ENCODE measurements at regions not wholly inside any gene's neighbourhood (a gene's known extent, or its start where the extent isn't known, plus 50 kb on each side); places are given as distances from the start of the nearest gene placed in this dataset.
A peak's percentile ranks its signal among the peaks of the same experiment; 100 is the strongest.
"Not testable (repeated sequence)": the region's sequence is repeated elsewhere in the genome, so short reads cannot be mapped to it uniquely, and the experiment has no call there.

DNA sequence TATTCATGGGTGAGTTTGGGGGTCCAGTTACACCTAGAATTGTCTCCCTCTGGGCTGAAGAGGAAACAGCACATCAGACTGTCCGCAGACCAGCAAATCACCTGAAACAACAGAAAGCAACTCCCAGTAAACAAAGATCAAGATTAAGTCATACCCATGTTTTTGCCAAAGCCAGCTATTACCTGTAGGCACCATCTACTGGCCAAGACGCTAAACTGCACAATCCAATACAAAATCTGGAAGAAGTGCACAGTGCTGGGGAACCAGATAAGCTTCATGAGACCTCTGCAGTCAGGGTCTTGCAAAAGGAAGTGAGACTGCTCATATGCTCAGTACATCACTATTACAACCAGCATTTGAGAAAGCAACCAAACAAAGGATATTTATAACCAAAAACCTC lies 157.5 kb upstream of the ITM2A start:
- in situ Hi-C loops (cut with HindIII; ENCODE audit: low pct_unique_long_range_greater_than_20kb, low sequenced_read_pairs): no loop called here
- peak; percentile 4 for DNase-seq (ENCODE audit: low read depth)

DNA sequence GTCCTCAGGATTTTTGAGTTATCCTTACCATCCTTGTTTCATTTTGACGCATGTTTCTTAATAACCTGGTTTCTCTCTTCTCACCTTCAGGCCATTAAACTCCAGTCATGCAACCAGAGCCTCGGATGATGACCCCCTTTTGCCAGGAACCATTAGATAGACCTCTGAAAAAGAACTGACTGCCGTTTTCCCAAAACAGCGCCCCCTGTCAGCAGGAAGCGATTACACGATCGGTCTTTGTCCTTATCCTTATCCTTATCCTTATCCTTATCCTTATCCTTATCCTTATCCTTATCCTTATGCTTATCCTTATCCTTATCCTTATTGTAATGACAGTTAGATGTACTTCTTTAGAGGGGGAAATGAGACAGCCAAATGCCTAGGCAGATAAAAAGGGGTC lies 148.4 kb upstream of the ITM2A start:
- in situ Hi-C loops (cut with HindIII; ENCODE audit: low pct_unique_long_range_greater_than_20kb, low sequenced_read_pairs): no loop called here
- DNase-seq (ENCODE audit: low read depth): no peak

DNA sequence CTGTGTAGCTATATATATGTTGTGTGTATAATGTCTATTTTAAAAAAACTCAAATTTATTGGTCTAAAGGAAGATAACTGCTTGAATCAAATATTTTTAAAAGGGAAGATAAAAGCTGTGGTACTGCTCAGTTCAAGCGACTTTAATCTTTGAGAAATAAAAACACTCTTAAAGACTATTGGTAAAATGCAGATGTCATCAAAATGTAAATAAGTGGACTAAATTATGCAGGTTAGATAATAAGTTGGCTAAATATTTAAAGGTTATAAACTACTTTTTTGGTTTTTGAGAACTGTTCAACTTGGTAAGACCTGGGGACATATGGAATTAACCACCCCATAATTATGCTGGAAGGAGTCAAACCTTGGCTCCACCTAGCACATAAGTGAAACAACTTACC lies 144.7 kb upstream of the ITM2A start:
- in situ Hi-C loops (cut with HindIII; ENCODE audit: low pct_unique_long_range_greater_than_20kb, low sequenced_read_pairs): no loop called here
- no peak for DNase-seq (ENCODE audit: low read depth)

DNA sequence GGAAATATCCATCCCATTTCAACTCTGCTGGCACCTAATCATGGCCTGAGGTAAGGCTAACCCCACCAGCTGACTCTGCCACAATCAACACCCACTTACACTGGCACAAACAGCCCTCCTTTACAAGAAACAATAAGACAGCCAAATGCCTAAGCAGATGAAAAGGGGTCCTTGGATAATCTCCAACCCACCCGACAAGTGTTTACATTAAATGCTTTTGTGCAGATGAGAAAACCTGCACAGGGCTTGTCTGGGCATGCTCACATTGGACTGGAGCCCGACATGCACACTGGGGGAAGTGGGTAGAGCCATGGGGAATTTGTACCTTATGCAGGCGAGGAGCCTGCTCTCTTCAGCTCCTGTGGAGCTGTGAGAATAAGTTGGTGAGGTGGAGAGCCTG lies 138.9 kb upstream of the ITM2A start:
- DNase-seq (ENCODE audit: low read depth): no peak
- in situ Hi-C loops (cut with HindIII; ENCODE audit: low pct_unique_long_range_greater_than_20kb, low sequenced_read_pairs): no loop called here

DNA sequence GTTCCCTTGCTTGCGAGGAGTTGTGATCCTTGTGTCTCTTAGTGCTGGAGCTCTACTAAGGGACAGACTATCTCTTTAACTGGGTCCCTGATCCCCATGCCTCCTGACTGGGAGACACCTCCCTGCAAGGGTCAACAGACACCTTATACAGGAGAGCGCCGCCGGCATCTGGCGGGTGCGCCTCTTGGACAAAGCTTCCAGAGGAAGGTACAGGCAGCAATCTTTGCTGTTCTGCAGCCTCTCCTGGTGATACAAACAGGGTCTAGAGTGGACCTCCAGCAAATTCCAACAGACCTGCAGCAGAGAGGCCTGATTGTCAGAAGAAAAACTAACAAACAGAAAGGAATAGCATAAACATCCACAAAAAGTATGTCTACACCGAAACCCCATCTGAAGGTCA lies 115.6 kb upstream of the ITM2A start:
- in situ Hi-C loops (cut with HindIII; ENCODE audit: low pct_unique_long_range_greater_than_20kb, low sequenced_read_pairs): no loop called here
- DNase-seq (ENCODE audit: low read depth): no peak

DNA sequence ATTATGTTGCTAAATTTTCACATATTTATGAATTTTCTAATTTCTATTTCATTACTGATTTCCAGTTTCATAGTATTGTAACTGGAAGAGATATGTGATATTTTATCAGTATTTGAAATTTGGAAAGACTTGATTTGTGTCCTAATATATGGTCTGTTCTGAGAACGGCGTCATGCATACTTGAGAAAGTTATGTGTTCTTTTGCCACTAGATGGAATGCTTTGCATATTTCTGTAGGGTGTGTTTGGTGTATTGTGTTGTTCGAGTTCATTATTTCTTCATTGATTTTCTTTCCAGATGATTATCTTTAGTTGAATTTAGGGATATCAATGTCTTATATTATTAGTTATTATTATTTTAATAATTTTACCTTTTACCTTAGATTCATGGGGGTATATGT lies 110.6 kb upstream of the ITM2A start:
- in situ Hi-C loops (cut with HindIII; ENCODE audit: low pct_unique_long_range_greater_than_20kb, low sequenced_read_pairs): no loop called here
- DNase-seq (ENCODE audit: low read depth): no peak

DNA sequence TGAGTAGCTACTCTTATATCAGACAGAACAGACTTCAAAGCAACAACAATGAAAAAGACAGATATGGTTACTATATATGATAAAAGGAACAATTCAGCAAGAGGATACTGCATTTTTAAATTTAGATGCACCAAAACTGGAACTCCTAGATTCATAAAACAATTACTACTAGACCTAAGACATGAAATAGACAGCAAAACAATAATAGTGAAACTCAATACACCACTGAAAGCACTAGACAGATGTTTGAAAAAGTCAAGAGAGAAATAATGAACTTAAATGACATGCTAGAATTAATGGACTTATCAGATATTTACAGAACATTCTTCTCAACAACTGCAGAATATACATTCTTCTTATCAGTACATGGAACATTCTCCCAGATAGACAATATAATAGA lies 99.5 kb upstream of the ITM2A start:
- DNase-seq (ENCODE audit: low read depth): no peak
- in situ Hi-C loops (cut with HindIII; ENCODE audit: low pct_unique_long_range_greater_than_20kb, low sequenced_read_pairs): no loop called here

DNA sequence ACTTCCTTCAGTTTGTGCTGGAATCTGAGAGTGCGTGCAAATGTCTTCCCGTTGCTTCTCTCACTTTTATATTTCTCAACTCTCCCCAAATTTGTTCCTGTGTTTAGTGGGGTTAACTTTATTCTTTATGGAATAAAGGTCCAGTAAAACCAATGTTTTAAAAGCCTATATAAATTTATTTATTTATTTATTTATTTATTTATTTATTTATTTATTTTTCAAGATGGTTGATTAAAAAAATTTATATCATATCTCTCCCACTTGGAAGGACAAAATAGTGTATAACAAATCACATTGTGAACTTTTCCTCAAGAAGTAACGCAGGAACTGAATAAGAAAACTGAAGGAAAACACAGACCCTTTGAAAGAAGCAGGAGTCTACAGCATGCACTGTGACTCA lies 95.3 kb upstream of the ITM2A start:
- in situ Hi-C loops (cut with HindIII; ENCODE audit: low pct_unique_long_range_greater_than_20kb, low sequenced_read_pairs): no loop called here
- no peak for DNase-seq (ENCODE audit: low read depth)

DNA sequence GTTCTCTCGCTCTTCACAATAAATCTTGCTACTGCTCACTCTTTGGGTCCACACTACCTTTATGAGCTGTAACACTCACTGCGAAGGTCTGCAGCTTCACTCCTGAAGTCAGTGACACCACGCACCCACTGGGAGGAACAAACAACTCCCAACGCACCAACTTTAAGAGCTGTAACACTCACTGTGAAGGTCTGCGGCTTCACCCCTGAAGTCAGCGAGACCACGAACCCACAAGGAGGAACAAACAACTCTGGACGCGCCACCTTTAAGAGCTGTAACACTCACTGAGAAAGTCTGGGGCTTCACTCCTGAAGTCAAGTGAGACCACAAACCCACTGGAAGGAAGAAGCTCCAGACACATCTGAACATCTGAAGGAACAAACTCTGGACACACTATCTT lies 89.5 kb upstream of the ITM2A start:
- DNase-seq (ENCODE audit: low read depth); in situ Hi-C loops (cut with HindIII; ENCODE audit: low pct_unique_long_range_greater_than_20kb, low sequenced_read_pairs): not testable (repeated sequence)

DNA sequence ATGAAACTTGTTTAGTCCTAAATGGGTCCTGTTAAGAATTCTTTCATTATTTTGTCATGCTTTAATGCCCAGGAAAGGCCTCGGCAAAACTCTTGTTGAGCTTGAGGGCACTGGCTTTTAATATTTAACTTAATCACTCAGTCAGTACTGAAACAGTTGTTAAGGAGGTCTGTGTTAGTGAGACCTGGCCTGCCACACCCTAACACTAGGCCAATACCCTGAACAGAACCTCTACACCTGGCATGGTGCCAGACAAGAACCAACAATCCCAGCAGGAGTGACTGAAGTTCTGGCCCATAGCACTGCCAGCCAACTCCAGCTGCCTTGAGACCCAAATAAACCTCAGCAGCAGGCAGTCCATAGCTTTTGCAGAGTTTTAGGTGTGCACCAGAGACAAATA lies 85.7 kb upstream of the ITM2A start:
- peak; percentile 31 for DNase-seq (ENCODE audit: low read depth)
- in situ Hi-C loops (cut with HindIII; ENCODE audit: low pct_unique_long_range_greater_than_20kb, low sequenced_read_pairs): no loop called here

DNA sequence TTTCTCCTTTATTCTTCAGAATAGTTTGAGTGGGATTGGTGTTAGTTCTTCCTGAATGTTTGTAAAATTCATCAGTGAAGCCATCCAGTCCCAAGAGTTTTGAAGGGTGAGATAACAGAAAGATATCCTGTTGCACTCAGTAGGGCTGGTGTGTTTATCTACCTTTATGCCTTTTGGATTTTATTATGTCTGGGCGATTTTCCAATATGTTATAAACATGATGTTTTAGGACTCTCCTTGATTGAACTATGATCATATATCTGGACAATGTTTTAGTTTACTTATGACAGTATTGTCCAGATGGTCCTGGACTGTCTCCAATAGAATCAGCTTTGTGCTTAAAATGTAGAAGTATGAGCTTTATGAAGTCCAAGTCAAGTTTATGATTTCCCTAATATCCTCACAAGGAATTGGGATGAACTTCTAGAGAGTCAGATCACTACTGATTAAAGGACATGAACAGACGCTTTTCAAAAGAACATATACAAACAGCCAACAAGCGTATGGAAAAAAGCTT lies 77.6 kb upstream of the ITM2A start:
- no peak for DNase-seq (ENCODE audit: low read depth)
- in situ Hi-C loops (cut with HindIII; ENCODE audit: low pct_unique_long_range_greater_than_20kb, low sequenced_read_pairs): no loop called here

DNA sequence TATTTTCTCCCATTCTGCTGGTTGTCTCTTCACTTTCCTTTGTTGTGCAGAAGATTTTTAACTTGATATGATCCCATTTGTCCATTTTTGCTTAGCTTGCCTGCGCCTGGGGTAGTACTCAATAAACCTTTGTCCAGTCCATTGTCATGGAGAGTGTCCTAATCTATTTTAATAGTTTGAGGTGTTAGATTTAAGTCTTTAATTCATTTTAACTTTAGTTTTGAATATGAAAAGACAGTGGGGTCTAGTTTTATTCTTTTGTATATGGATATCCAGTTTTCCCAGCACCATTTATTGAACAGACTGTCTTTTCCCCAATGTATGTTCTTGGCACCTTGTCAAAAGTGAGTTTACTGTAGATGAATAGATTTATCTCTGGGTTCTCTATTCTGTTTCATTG lies 76.0 kb upstream of the ITM2A start:
- no peak for DNase-seq (ENCODE audit: low read depth)
- in situ Hi-C loops (cut with HindIII; ENCODE audit: low pct_unique_long_range_greater_than_20kb, low sequenced_read_pairs): no loop called here

DNA sequence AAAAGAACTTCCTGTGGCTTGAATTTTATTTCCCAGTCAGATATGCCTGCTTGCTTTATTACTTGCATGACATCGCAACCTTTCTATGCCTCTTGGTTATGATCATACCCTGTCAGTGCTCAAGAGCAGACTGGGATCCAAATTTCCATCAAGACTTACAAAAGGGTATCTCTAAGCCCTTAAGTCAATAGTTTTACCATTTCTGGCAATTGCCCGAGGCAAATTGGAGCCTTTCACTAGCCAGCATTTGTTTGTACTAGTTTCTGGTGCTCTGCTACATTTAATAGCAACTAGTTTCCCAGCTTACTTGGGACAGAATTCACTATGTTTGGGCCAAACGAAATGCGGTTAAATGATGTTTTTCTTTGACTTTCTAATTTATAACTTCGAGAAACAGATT lies 73.2 kb upstream of the ITM2A start:
- no peak for DNase-seq (ENCODE audit: low read depth)
- in situ Hi-C loops (cut with HindIII; ENCODE audit: low pct_unique_long_range_greater_than_20kb, low sequenced_read_pairs): no loop called here

All from Caki2 (cell line).